ENCODE measurements at regions not wholly inside any gene's neighbourhood (a gene's known extent, or its start where the extent isn't known, plus 50 kb on each side); places are given as distances from the start of the nearest gene placed in this dataset.

DNA sequence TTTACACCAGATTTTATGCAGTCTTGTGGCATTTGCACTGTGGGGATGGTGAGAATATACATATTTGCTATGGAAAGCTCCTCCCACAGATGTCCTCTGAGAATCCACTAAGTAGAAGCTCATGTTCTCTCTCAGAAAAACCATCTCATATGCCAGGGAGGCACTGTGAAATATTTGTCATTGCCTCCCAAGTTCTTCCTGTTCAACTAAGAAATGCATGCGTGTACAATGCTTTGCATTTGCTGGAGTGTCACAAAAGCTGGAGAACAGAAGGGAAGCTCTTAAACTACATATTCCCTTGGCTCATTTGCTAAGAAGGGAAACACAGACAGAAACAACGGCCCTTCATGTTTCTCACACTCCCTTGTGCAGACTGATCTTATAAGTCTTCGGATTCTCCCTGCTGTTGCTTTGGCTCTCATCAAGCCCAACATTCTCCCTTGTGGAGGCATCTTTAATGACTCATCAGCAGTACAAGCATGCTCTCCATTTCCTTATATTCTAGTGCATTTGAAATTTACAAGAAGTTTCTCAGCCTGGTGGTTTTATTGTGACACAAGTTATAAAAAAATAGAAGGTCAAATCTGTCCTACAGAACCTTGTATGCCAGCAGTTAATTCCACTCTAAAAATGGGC is 220.6 kb downstream of the TRIM36 start:
- TF ChIP-seq, protein P1, sequence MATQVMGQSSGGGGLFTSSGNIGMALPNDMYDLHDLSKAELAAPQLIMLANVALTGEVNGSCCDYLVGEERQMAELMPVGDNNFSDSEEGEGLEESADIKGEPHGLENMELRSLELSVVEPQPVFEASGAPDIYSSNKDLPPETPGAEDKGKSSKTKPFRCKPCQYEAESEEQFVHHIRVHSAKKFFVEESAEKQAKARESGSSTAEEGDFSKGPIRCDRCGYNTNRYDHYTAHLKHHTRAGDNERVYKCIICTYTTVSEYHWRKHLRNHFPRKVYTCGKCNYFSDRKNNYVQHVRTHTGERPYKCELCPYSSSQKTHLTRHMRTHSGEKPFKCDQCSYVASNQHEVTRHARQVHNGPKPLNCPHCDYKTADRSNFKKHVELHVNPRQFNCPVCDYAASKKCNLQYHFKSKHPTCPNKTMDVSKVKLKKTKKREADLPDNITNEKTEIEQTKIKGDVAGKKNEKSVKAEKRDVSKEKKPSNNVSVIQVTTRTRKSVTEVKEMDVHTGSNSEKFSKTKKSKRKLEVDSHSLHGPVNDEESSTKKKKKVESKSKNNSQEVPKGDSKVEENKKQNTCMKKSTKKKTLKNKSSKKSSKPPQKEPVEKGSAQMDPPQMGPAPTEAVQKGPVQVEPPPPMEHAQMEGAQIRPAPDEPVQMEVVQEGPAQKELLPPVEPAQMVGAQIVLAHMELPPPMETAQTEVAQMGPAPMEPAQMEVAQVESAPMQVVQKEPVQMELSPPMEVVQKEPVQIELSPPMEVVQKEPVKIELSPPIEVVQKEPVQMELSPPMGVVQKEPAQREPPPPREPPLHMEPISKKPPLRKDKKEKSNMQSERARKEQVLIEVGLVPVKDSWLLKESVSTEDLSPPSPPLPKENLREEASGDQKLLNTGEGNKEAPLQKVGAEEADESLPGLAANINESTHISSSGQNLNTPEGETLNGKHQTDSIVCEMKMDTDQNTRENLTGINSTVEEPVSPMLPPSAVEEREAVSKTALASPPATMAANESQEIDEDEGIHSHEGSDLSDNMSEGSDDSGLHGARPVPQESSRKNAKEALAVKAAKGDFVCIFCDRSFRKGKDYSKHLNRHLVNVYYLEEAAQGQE (IDR thresholded peaks at IDR 0.05; ENCODE audit: low read depth, low read length) = no peak
- TF ChIP-seq, protein P2, sequence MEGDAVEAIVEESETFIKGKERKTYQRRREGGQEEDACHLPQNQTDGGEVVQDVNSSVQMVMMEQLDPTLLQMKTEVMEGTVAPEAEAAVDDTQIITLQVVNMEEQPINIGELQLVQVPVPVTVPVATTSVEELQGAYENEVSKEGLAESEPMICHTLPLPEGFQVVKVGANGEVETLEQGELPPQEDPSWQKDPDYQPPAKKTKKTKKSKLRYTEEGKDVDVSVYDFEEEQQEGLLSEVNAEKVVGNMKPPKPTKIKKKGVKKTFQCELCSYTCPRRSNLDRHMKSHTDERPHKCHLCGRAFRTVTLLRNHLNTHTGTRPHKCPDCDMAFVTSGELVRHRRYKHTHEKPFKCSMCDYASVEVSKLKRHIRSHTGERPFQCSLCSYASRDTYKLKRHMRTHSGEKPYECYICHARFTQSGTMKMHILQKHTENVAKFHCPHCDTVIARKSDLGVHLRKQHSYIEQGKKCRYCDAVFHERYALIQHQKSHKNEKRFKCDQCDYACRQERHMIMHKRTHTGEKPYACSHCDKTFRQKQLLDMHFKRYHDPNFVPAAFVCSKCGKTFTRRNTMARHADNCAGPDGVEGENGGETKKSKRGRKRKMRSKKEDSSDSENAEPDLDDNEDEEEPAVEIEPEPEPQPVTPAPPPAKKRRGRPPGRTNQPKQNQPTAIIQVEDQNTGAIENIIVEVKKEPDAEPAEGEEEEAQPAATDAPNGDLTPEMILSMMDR (IDR thresholded peaks at IDR 0.05 in 2 of 3, conservative IDR thresholded peaks at IDR 0.05 in 1 of 3; ENCODE audit: control insufficient read depth in 2 of 3, extremely low read depth in 1 of 3, insufficient read depth in 1 of 3, low read depth in 3 of 3, low read length in 3 of 3) = no peak
- TF ChIP-seq, protein P3, sequence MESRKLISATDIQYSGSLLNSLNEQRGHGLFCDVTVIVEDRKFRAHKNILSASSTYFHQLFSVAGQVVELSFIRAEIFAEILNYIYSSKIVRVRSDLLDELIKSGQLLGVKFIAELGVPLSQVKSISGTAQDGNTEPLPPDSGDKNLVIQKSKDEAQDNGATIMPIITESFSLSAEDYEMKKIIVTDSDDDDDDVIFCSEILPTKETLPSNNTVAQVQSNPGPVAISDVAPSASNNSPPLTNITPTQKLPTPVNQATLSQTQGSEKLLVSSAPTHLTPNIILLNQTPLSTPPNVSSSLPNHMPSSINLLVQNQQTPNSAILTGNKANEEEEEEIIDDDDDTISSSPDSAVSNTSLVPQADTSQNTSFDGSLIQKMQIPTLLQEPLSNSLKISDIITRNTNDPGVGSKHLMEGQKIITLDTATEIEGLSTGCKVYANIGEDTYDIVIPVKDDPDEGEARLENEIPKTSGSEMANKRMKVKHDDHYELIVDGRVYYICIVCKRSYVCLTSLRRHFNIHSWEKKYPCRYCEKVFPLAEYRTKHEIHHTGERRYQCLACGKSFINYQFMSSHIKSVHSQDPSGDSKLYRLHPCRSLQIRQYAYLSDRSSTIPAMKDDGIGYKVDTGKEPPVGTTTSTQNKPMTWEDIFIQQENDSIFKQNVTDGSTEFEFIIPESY (IDR thresholded peaks at IDR 0.05) = no peak
- TF ChIP-seq, protein P4, sequence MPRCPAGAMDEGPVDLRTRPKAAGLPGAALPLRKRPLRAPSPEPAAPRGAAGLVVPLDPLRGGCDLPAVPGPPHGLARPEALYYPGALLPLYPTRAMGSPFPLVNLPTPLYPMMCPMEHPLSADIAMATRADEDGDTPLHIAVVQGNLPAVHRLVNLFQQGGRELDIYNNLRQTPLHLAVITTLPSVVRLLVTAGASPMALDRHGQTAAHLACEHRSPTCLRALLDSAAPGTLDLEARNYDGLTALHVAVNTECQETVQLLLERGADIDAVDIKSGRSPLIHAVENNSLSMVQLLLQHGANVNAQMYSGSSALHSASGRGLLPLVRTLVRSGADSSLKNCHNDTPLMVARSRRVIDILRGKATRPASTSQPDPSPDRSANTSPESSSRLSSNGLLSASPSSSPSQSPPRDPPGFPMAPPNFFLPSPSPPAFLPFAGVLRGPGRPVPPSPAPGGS (IDR thresholded peaks at IDR 0.05; ENCODE audit: borderline replicate concordance, insufficient read depth, low read depth, low read length, poor library complexity, severe bottlenecking) = no peak
- no peak for TF ChIP-seq CEBPB (IDR thresholded peaks at IDR 0.05; ENCODE audit: borderline replicate concordance in 1 of 2, low read depth in 2 of 2, low read length in 2 of 2)
